A673 (cell line): ENCODE measurements at regions not wholly inside any gene's neighbourhood (a gene's known extent, or its start where the extent isn't known, plus 50 kb on each side); places are given as distances from the start of the nearest gene placed in this dataset.

Experiments used
- BruUV-seq: library from RNA; stranded (reverse); fragments of 400-500 nt; replicated peaks from 2 replicates; lab custom pipeline; 2021; lab: Mats Ljungman, UMichigan
- CTCF ChIA-PET: fragments of 300-600 bp; sonication (Branson Sonifier 250); formaldehyde crosslinking; loops from one replicate; lab custom pipeline; 2022; ENCODE audit warnings: antibody characterized with exemption; lab: Charles Lee
- POLR2A ChIA-PET: fragments of 300-600 bp; sonication (Branson Sonifier 250); formaldehyde crosslinking; loops from one replicate; lab custom pipeline; 2022; ENCODE audit warnings: antibody characterized with exemption; ENCODE audit not compliant: low non-redundant PET; lab: Charles Lee
- DNase-seq: peaks from one replicate; pipeline ENCODE4 v3.0.0-alpha.2; 2015; ENCODE audit warnings: low spot score
- H3K27ac ChIP-seq: fragments of 200-600 bp; sonication (generic); 2 replicates; pipeline ENCODE4 v1.5.1; 2016; ENCODE audit warnings: mixed run types, low read depth, mild to moderate bottlenecking, mixed read lengths, antibody characterized with exemption, low read length; ENCODE audit not compliant: poor library complexity, severe bottlenecking
- H3K27me3 ChIP-seq: fragments of 200-600 bp; sonication (generic); replicated peaks from 2 replicates; pipeline ENCODE4 v1.6.1; 2017; ENCODE audit warnings: mixed run types, low read depth, mild to moderate bottlenecking, mixed read lengths, antibody characterized with exemption, low read length; ENCODE audit not compliant: insufficient read depth, poor library complexity
- H3K36me3 ChIP-seq: fragments of 200-600 bp; sonication (generic); 2 replicates; pipeline ENCODE4 v1.6.1; 2016; ENCODE audit warnings: mixed run types, mild to moderate bottlenecking, mixed read lengths, antibody characterized with exemption, low read length; ENCODE audit not compliant: insufficient read depth, poor library complexity, severe bottlenecking
- H3K4me1 ChIP-seq: fragments of 200-600 bp; sonication (generic); 2 replicates; pipeline ENCODE4 v1.6.1; 2017; ENCODE audit warnings: mixed run types, mild to moderate bottlenecking, mixed read lengths, antibody characterized with exemption, low read length; ENCODE audit not compliant: insufficient read depth, poor library complexity, severe bottlenecking
- H3K4me3 ChIP-seq: fragments of 200-600 bp; sonication (generic); 2 replicates; pipeline ENCODE4 v1.5.1; 2016; ENCODE audit warnings: low read depth, mixed run types, mild to moderate bottlenecking, mixed read lengths, low read length; ENCODE audit not compliant: poor library complexity, severe bottlenecking
- H3K9me3 ChIP-seq: fragments of 200-600 bp; sonication (generic); 2 replicates; pipeline ENCODE4 v1.6.1; 2016; ENCODE audit warnings: mixed run types, low read depth, mild to moderate bottlenecking, mixed read lengths, antibody characterized with exemption, low read length; ENCODE audit not compliant: poor library complexity, severe bottlenecking
- EZH2 ChIP-seq: fragments of 200-600 bp; sonication (generic); IDR thresholded peaks from 2 replicates; pipeline ENCODE4 v1.6.1; 2017; ENCODE audit warnings: borderline replicate concordance, low read depth, mild to moderate bottlenecking, mixed read lengths, antibody characterized with exemption, low read length; ENCODE audit not compliant: poor library complexity, severe bottlenecking
- intact Hi-C: fragments of 100-400 bp; cut with micrococcal nuclease; formaldehyde crosslinking; loops from one replicate; pipeline ENCODE4 v1.10.0; 2022; ENCODE audit not compliant: unreplicated experiment
- TF ChIP-seq, protein P1 (sequence below): fragments of 300-800, 200-600 bp; sonication (generic); conservative IDR thresholded peaks from 2 replicates; pipeline ENCODE4 v1.5.1; 2017; ENCODE audit warnings: low read depth, mild to moderate bottlenecking, antibody characterized with exemption, low read length, moderate library complexity, mixed read lengths

GRCh38 chr12:43292699-43293098, 259.3 kb downstream of the ADAMTS20 start:
- H3K36me3 ChIP-seq: no peaks in the 10 kb centered on the region
- CTCF ChIA-PET: no interaction called here
- H3K27ac ChIP-seq: no peak overlapping the region
- intact Hi-C loops: no loop called here
- no peak overlapping the region for H3K4me3 ChIP-seq
- peaks cover 4% of the 10 kb centered on the region for H3K4me1 ChIP-seq
- TF ChIP-seq, protein P1, sequence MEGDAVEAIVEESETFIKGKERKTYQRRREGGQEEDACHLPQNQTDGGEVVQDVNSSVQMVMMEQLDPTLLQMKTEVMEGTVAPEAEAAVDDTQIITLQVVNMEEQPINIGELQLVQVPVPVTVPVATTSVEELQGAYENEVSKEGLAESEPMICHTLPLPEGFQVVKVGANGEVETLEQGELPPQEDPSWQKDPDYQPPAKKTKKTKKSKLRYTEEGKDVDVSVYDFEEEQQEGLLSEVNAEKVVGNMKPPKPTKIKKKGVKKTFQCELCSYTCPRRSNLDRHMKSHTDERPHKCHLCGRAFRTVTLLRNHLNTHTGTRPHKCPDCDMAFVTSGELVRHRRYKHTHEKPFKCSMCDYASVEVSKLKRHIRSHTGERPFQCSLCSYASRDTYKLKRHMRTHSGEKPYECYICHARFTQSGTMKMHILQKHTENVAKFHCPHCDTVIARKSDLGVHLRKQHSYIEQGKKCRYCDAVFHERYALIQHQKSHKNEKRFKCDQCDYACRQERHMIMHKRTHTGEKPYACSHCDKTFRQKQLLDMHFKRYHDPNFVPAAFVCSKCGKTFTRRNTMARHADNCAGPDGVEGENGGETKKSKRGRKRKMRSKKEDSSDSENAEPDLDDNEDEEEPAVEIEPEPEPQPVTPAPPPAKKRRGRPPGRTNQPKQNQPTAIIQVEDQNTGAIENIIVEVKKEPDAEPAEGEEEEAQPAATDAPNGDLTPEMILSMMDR: no peak
- TF ChIP-seq EZH2: no peak
- DNase-seq: no peak
- POLR2A ChIA-PET: no interaction called here
- H3K9me3 ChIP-seq: no peaks in the 10 kb centered on the region
- BruUV-seq: no TSS peak
- H3K27me3 ChIP-seq: no peaks in the 10 kb centered on the region

DNA sequence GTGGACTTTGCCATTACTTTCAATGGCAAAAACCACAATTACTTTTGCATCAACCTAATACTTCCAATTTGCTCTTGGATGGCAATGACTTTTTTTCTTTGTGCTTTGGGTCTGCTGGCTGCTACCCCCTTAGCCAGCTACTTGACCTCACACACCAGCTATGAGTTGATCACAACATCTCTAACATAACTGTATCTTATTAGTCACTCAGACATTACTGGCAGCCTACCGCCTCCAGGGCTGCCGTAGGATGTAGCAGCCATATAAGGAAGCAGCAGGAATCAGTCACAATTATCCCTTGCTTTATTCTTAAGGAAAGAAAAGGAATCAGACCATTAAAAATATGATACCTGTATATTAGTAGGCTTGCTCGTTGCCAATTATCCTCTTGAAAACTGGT, 260.5 kb downstream of the ADAMTS20 start:
- ChIA-PET CTCF (no interaction called here), POLR2A (no interaction called here)
- no TSS peak for BruUV-seq
- DNase-seq: no peak
- no peak overlapping the region for H3K27ac ChIP-seq
- H3K9me3 ChIP-seq: no peaks in the 10 kb centered on the region
- no peaks in the 10 kb centered on the region for H3K27me3 ChIP-seq
- H3K4me1 ChIP-seq: peaks cover 4% of the 10 kb centered on the region
- intact Hi-C loops: no loop called here
- no peak overlapping the region for H3K4me3 ChIP-seq
- H3K36me3 ChIP-seq: no peaks in the 10 kb centered on the region
- no peak for TF ChIP-seq EZH2
- TF ChIP-seq, protein P1: no peak

- peaks cover 4% of the 10 kb centered on the region for H3K4me1 ChIP-seq
- POLR2A ChIA-PET: no interaction called here
- intact Hi-C loops: no loop called here
These were observed 261.2 kb downstream of the ADAMTS20 start for GRCh38 chr12:43290836-43291235.

More at GRCh38 chr12:43290836-43291235, 261.2 kb downstream of the ADAMTS20 start:
- CTCF ChIA-PET: no interaction called here
- no peak overlapping the region for H3K4me3 ChIP-seq
- H3K27me3 ChIP-seq: no peaks in the 10 kb centered on the region
- no peaks in the 10 kb centered on the region for H3K9me3 ChIP-seq
- TF ChIP-seq EZH2: no peak
- TF ChIP-seq, protein P1: no peak
- DNase-seq: no peak
- no TSS peak for BruUV-seq
- no peaks in the 10 kb centered on the region for H3K36me3 ChIP-seq
- H3K27ac ChIP-seq: no peak overlapping the region
